HEK293 (cell line): ENCODE measurements at regions not wholly inside any gene's neighbourhood (a gene's known extent, or its start where the extent isn't known, plus 50 kb on each side); places are given as distances from the start of the nearest gene placed in this dataset.

Experiments
- CTCF ChIA-PET: fragments of 350-600 bp; formaldehyde crosslinking; extraction: SDS; loops from one replicate; lab custom pipeline; 2021; ENCODE audit warnings: antibody characterized with exemption; lab: Yijun Ruan, JAX
- POLR2A ChIA-PET: fragments of 300-600 bp; formaldehyde crosslinking; extraction: SDS; loops from one replicate; lab custom pipeline; 2020; ENCODE audit warnings: antibody characterized with exemption, inconsistent platforms; lab: Yijun Ruan, JAX
- H3K27ac ChIP-seq: fragments of 200-500 bp; sonication (Bioruptor generic); 2 replicates; pipeline ENCODE4 v1.5.1; 2014; ENCODE audit warnings: low read depth, low read length, control low read depth, inconsistent platforms; ENCODE audit errors: extremely low read depth
- H3K36me3 ChIP-seq, 2 experiments: fragments of 200-500 bp in 1 of 2; sonication (Bioruptor generic) in 1 of 2; 1 replicate in 1 of 2; 2 replicates in 1 of 2; pipeline ENCODE4 v1.5.1; 2014 to 2017; ENCODE audit warnings: inconsistent platforms in 2 of 2, low read length in 2 of 2; ENCODE audit not compliant: control insufficient read depth in 2 of 2, insufficient read depth in 1 of 2
- H3K4me1 ChIP-seq: fragments of 200-500 bp; sonication (Bioruptor generic); 2 replicates; pipeline ENCODE4 v1.5.1; 2014; ENCODE audit warnings: mild to moderate bottlenecking, low read length, inconsistent platforms; ENCODE audit not compliant: control insufficient read depth, insufficient read depth
- H3K4me3 ChIP-seq: 2 replicates; pipeline ENCODE4 v1.5.1; 2011; ENCODE audit warnings: low read depth, mild to moderate bottlenecking, control low read depth, low read length, moderate library complexity
- H3K9me3 ChIP-seq: fragments of 200-500 bp; sonication (Bioruptor generic); 2 replicates; pipeline ENCODE4 v1.5.1; 2014; ENCODE audit warnings: low read depth, low read length, inconsistent platforms; ENCODE audit not compliant: control insufficient read depth, insufficient read depth
- GLI2 ChIP-seq: fragments of 450-650 bp; formaldehyde crosslinking; IDR thresholded peaks from 2 replicates; pipeline ENCODE4; 2017; ENCODE audit warnings: missing biosample characterization, missing genetic modification characterization, low read depth, borderline replicate concordance
- IKZF3 ChIP-seq: fragments of 450-650 bp; IDR thresholded peaks from 2 replicates; pipeline ENCODE4 v1.5.0; 2018; ENCODE audit warnings: missing biosample characterization, mild to moderate bottlenecking, missing genetic modification characterization, moderate library complexity
- PATZ1 ChIP-seq: fragments of 450-650 bp; formaldehyde crosslinking; IDR thresholded peaks from 2 replicates; pipeline ENCODE4 v1.5.1; 2016; ENCODE audit warnings: missing biosample characterization, missing genetic modification characterization
- REST ChIP-seq: fragments of 450-650 bp; formaldehyde crosslinking; IDR thresholded peaks from 2 replicates; pipeline ENCODE4 v1.5.1; 2016; ENCODE audit warnings: missing biosample characterization, missing genetic modification characterization
- TSHZ1 ChIP-seq: fragments of 450-650 bp; formaldehyde crosslinking; IDR thresholded peaks from 2 replicates; pipeline ENCODE4 v1.5.1; 2016; ENCODE audit warnings: missing biosample characterization, missing genetic modification characterization, borderline replicate concordance
- ZFP37 ChIP-seq: fragments of 450-650 bp; formaldehyde crosslinking; IDR thresholded peaks from 2 replicates; pipeline ENCODE4 v1.5.1; 2016; ENCODE audit warnings: missing biosample characterization, missing genetic modification characterization
- ZFP41 ChIP-seq: fragments of 450-650 bp; formaldehyde crosslinking; IDR thresholded peaks from 2 replicates; pipeline ENCODE4 v1.5.1; 2016; ENCODE audit warnings: missing biosample characterization, missing genetic modification characterization, borderline replicate concordance
- ZNF140 ChIP-seq: fragments of 450-650 bp; formaldehyde crosslinking; IDR thresholded peaks from 2 replicates; pipeline ENCODE4 v1.5.1; 2016; ENCODE audit warnings: missing biosample characterization, missing genetic modification characterization
- ZNF223 ChIP-seq: fragments of 450-650 bp; formaldehyde crosslinking; IDR thresholded peaks from 2 replicates; pipeline ENCODE4 v1.5.1; 2016; ENCODE audit warnings: missing biosample characterization, missing genetic modification characterization
- ZNF391 ChIP-seq: fragments of 450-650 bp; formaldehyde crosslinking; IDR thresholded peaks from 2 replicates; pipeline ENCODE4 v1.5.1; 2016; ENCODE audit warnings: low read depth, missing biosample characterization, missing genetic modification characterization, borderline replicate concordance
- ZNF521 ChIP-seq: fragments of 450-650 bp; formaldehyde crosslinking; IDR thresholded peaks from 2 replicates; pipeline ENCODE4 v1.5.1; 2017; ENCODE audit warnings: missing biosample characterization, mild to moderate bottlenecking, missing genetic modification characterization
- ZNF548 ChIP-seq: fragments of 450-650 bp; formaldehyde crosslinking; IDR thresholded peaks from 2 replicates; pipeline ENCODE4 v1.5.1; 2016; ENCODE audit warnings: missing biosample characterization, missing genetic modification characterization
- ZNF558 ChIP-seq: fragments of 450-650 bp; formaldehyde crosslinking; IDR thresholded peaks from 2 replicates; pipeline ENCODE4 v1.5.1; 2016; ENCODE audit warnings: missing biosample characterization, missing genetic modification characterization
- ZNF580 ChIP-seq: fragments of 450-650 bp; formaldehyde crosslinking; IDR thresholded peaks from 2 replicates; pipeline ENCODE4 v1.5.1; 2016; ENCODE audit warnings: missing biosample characterization, missing genetic modification characterization
- ZNF664 ChIP-seq: fragments of 450-650 bp; formaldehyde crosslinking; IDR thresholded peaks from 2 replicates; pipeline ENCODE4 v1.5.1; 2016; ENCODE audit warnings: missing biosample characterization, missing genetic modification characterization
- ZNF837 ChIP-seq: fragments of 450-650 bp; formaldehyde crosslinking; IDR thresholded peaks from 2 replicates; pipeline ENCODE4 v1.5.1; 2016; ENCODE audit warnings: missing biosample characterization, missing genetic modification characterization
- ZXDB ChIP-seq: fragments of 450-650 bp; formaldehyde crosslinking; IDR thresholded peaks from 2 replicates; pipeline ENCODE4 v1.5.1; 2016; ENCODE audit warnings: missing biosample characterization, missing genetic modification characterization
- TF ChIP-seq, protein P1 (sequence below): fragments of 450-650 bp; formaldehyde crosslinking; IDR thresholded peaks from 2 replicates; pipeline ENCODE4 v1.5.1; 2016; ENCODE audit warnings: missing biosample characterization, missing genetic modification characterization

DNA sequence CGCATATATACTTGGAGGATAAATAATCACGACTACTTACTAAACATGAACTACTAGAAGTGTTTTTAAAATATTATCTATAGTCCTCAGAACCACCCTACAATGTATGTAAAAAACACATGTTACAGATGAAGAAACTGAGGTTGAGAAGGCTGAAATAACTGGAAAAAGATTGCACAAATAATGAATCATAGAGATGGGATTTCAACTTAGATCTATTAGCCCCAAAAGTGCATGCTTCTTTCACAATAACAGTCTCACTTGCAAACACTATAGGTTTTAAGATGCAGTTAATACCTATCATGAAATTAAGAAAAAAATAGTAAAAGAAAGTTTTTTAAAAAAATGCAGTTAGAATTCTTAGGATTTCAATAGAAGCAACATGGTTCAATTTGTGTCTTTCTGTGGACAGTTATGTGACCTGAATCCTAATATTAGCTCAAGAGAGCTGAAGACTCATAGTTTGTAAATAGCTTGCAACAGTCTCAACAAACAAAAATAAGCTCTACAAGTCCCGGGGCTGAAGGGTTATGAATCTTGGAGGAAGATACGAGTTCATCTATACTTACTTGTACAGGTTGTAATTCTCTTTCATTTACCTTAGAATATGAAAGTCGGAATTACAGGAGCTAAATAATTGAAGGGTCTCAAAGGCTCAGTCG lies 58.6 kb upstream of the NTPCR start:
- ChIA-PET CTCF (interaction anchor here (1.6 to 7.4 kb wide), 2 partner anchors 12 to 98 kb away, joined by 4 to 70 read pairs; no protein-coding TSS in a partner anchor), POLR2A (interaction anchor here (0.7 to 0.8 kb wide), 2 partner anchors 14 to 205 kb away, joined by 3 read pairs; no protein-coding TSS in a partner anchor)
- Histone ChIP-seq H3K4me1 (no peaks in the 10 kb centered on the region), H3K9me3 (no peaks in the 10 kb centered on the region), H3K4me3 (no peak overlapping the region), H3K36me3 (no peaks in the 10 kb centered on the region), H3K27ac (no peak overlapping the region)
- TF ChIP-seq GLI2 (no peak), ZNF558 (no peak), ZFP41 (no peak), ZNF837 (no peak), ZNF580 (tag by site-specific recombination) (no peak), ZNF391 (no peak)
- TF ChIP-seq, protein P1, sequence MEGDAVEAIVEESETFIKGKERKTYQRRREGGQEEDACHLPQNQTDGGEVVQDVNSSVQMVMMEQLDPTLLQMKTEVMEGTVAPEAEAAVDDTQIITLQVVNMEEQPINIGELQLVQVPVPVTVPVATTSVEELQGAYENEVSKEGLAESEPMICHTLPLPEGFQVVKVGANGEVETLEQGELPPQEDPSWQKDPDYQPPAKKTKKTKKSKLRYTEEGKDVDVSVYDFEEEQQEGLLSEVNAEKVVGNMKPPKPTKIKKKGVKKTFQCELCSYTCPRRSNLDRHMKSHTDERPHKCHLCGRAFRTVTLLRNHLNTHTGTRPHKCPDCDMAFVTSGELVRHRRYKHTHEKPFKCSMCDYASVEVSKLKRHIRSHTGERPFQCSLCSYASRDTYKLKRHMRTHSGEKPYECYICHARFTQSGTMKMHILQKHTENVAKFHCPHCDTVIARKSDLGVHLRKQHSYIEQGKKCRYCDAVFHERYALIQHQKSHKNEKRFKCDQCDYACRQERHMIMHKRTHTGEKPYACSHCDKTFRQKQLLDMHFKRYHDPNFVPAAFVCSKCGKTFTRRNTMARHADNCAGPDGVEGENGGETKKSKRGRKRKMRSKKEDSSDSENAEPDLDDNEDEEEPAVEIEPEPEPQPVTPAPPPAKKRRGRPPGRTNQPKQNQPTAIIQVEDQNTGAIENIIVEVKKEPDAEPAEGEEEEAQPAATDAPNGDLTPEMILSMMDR, result no peak
- TF ChIP-seq, all 188 proteins: peak for 0

- no peaks in the 10 kb centered on the region for H3K9me3 ChIP-seq
- H3K27ac ChIP-seq, result no peak overlapping the region
- no peak overlapping the region for H3K4me3 ChIP-seq
- ChIA-PET CTCF (interaction anchor here (0.7 to 7.4 kb wide), 3 partner anchors 14 to 19 kb away, joined by 3 to 70 read pairs (median 4); no protein-coding TSS in a partner anchor), POLR2A (interaction anchor here (0.6 kb wide), 1 partner anchor 24 kb away, joined by 3 read pairs; no protein-coding TSS in a partner anchor)
- H3K4me1 ChIP-seq, result no peaks in the 10 kb centered on the region
- H3K36me3 ChIP-seq, result no peaks in the 10 kb centered on the region
- TF ChIP-seq ZNF223 (0 out of 2 replicates have a peak, but pooled peaks have one; percentile 21), PATZ1 (tag by site-specific recombination) (no peak), REST (tag by site-specific recombination) (peak; percentile 75), ZNF140 (tag by site-specific recombination) (peak; percentile 85), ZNF521 (no peak), ZXDB (tag by site-specific recombination) (peak; percentile 71), IKZF3 (no peak), TSHZ1 (peak; percentile 28; the same call in 1 of the 2 replicates), ZNF548 (tag by site-specific recombination) (no peak), ZNF664 (peak; percentile 69; the same call in 1 of the 2 replicates), ZFP37 (tag by site-specific recombination) (0 out of 2 replicates have a peak, but pooled peaks have one; percentile 60)
Measured at GRCh38 chr1:232893481-232894313, 56.7 kb upstream of the NTPCR start.
